ENCODE measurements at regions not wholly inside any gene's neighbourhood (a gene's known extent, or its start where the extent isn't known, plus 50 kb on each side); places are given as distances from the start of the nearest gene placed in this dataset.

DNA sequence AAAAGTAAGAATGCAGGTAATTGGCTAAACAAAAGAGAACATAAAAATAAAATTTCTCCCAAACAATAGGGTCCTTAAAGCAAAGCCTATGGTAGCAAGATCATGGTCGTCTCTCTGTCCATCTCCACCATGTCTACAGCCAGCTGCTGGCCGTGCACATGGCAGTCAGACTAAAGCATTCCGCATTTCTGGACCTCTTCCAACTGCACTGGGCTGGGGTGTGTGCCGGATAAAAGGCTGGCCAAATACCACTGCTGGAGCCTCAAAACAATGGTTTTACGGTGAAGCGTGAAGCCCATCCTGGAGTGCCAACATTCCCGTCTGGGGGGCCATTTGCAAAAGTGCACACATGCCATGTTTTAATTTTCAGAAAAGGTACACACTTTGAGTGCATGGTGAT is 74.8 kb upstream of the PIEZO2 start:
- TF ChIP-seq, protein P1, sequence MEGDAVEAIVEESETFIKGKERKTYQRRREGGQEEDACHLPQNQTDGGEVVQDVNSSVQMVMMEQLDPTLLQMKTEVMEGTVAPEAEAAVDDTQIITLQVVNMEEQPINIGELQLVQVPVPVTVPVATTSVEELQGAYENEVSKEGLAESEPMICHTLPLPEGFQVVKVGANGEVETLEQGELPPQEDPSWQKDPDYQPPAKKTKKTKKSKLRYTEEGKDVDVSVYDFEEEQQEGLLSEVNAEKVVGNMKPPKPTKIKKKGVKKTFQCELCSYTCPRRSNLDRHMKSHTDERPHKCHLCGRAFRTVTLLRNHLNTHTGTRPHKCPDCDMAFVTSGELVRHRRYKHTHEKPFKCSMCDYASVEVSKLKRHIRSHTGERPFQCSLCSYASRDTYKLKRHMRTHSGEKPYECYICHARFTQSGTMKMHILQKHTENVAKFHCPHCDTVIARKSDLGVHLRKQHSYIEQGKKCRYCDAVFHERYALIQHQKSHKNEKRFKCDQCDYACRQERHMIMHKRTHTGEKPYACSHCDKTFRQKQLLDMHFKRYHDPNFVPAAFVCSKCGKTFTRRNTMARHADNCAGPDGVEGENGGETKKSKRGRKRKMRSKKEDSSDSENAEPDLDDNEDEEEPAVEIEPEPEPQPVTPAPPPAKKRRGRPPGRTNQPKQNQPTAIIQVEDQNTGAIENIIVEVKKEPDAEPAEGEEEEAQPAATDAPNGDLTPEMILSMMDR (IDR thresholded peaks at IDR 0.05; ENCODE audit: insufficient read depth, low read depth, low read length), result no peak
- no peak overlapping the region for H3K4me3 ChIP-seq (ENCODE audit: low read depth, low read length)
- DNase-seq (ENCODE audit: low read depth), result no peak

DNA sequence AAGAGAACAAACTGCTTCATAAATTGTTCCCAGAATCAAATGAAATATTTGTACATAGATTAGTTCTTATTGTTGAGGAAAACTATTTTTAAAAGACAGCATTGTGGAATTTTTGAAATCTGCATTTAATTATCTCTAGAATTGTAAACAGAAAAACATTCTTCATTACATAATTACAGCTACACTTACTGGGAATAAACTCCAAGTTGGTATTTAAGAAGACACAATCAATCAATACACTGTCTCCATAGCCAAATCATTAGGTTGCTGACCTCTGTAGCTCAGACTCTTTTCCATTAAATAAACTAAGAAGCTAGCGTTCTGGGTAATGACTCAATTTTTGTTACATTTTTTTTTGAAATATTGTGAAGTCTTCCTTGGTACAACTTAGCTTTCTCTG is 70.2 kb upstream of the PIEZO2 start:
- H3K4me3 ChIP-seq (ENCODE audit: low read depth, low read length), result no peak overlapping the region
- TF ChIP-seq, protein P1 (IDR thresholded peaks at IDR 0.05; ENCODE audit: insufficient read depth, low read depth, low read length), result no peak
- DNase-seq (ENCODE audit: low read depth), result no peak

DNA sequence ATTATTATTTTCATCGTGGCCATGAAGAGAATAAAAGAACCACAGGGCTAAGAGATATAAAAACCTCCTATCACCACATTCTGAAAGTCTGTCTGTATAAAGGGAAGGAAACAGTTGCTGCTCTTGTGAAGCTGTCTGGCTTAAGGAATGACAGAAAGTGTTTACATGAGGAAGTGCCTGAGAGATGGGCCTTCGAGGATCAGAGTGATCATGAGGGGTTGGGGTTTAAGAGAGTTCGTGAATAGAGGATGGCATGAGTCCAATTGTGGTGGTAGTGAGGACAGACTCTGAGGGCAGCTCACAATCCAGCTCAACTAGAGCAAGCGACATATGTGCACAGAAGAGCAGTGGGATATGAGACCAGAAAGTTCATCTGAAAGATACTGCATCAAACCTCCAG is 65.8 kb upstream of the PIEZO2 start:
- DNase-seq (ENCODE audit: low read depth), result no peak
- TF ChIP-seq, protein P1 (IDR thresholded peaks at IDR 0.05; ENCODE audit: insufficient read depth, low read depth, low read length), result no peak
- H3K4me3 ChIP-seq (ENCODE audit: low read depth, low read length), result no peak overlapping the region

DNA sequence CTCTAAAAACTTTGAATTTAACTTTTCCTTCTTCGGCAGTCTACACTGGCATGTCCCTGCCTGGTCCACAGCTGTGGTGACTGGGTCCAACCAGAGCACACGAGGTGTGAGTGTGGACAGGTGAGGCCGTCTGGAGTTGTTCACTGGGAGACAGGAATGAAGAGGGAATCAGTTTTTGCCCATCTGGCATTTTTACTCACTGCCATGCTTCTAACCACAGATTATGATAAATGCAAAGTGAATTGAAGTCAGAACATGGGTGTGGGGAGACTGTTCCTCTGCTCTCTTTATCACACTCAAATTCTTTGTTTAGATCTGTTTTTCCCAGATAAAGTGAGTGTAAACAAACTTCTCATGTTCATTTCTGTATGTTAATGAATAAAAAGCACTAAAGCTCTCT is 54.7 kb upstream of the PIEZO2 start:
- TF ChIP-seq, protein P1 (IDR thresholded peaks at IDR 0.05; ENCODE audit: insufficient read depth, low read depth, low read length), result no peak
- DNase-seq (ENCODE audit: low read depth), result no peak
- no peak overlapping the region for H3K4me3 ChIP-seq (ENCODE audit: low read depth, low read length)

DNA sequence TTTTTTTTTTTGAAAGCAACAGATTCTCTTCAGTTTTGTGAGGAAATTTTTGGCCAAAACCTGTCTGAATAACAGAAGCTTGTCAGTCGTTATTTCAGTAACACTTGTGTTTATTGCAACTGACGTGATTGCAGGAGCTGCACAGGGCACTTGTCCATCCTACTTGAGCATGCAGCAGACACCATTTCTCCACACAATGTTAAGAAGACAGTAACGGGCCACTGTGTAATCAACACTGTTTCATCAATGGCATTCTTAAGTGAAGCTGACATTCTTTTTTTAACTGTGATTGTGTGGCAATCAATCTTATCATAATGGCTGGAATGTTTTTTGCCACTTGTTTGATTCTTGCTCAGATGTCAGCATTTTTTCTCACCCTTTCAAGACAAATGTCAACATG is 50.1 kb upstream of the PIEZO2 start:
- TF ChIP-seq, protein P1 (IDR thresholded peaks at IDR 0.05; ENCODE audit: insufficient read depth, low read depth, low read length), result no peak
- H3K4me3 ChIP-seq (ENCODE audit: low read depth, low read length), result no peak overlapping the region
- DNase-seq (ENCODE audit: low read depth), result no peak

Data from fibroblast of villous mesenchyme (primary cell).